ENCODE measurements at regions not wholly inside any gene's neighbourhood (a gene's known extent, or its start where the extent isn't known, plus 50 kb on each side); places are given as distances from the start of the nearest gene placed in this dataset.

GRCh38 chr13:70366720-70367119, 258.5 kb upstream of the KLHL1 start:
- Histone ChIP-seq H3K23ac (ENCODE audit: insufficient read length, low read depth, low read length) (no peak overlapping the region), H3K4me1 (ENCODE audit: insufficient read depth, low read length) (no peaks in the 10 kb centered on the region), H2AK5ac (ENCODE audit: insufficient read length, low read length) (no peak overlapping the region), H4K5ac (ENCODE audit: insufficient read length, low read depth, low read length) (no peak overlapping the region), H3K4ac (ENCODE audit: low read depth, low read length) (no peak overlapping the region), H2BK5ac (ENCODE audit: insufficient read length, low read length) (no peak overlapping the region), H3K79me2 (ENCODE audit: insufficient read depth, low read length) (no peaks in the 10 kb centered on the region), H3K56ac (ENCODE audit: insufficient read length, low read depth, low read length) (no peak overlapping the region), H3K23me2 (ENCODE audit: insufficient read length, low read depth, low read length, poor library complexity, severe bottlenecking) (no peaks in the 10 kb centered on the region), H3K4me2 (ENCODE audit: insufficient read depth, insufficient read length, low read length) (no peak overlapping the region), H3K27ac (ENCODE audit: insufficient read length, low read depth, low read length) (no peak overlapping the region), H4K8ac (replicated peaks; ENCODE audit: insufficient read length, low read depth, low read length) (no peak overlapping the region), H2BK120ac (ENCODE audit: low read depth, low read length, poor library complexity, severe bottlenecking) (no peak overlapping the region), H2BK12ac (ENCODE audit: insufficient read length, low read depth, low read length) (no peak overlapping the region), H2AFZ (ENCODE audit: low read length) (no peak overlapping the region), H3K27me3 (ENCODE audit: insufficient read depth, low read length) (no peaks in the 10 kb centered on the region), H3K18ac (ENCODE audit: insufficient read length, low read depth, low read length) (no peak overlapping the region), H3K9ac (ENCODE audit: extremely low read depth, insufficient read length, low read length) (no peak overlapping the region), H3K79me1 (ENCODE audit: insufficient read depth, low read depth, low read length, poor library complexity, severe bottlenecking) (no peaks in the 10 kb centered on the region), H3K14ac (ENCODE audit: insufficient read depth, low read length) (no peak overlapping the region), H4K20me1 (ENCODE audit: control insufficient read depth, insufficient read depth, insufficient read length) (no peaks in the 10 kb centered on the region), H4K91ac (ENCODE audit: insufficient read length, low read depth, low read length) (no peak overlapping the region), H3K9me3 (ENCODE audit: control insufficient read depth, low read depth, low read length) (no peaks in the 10 kb centered on the region), H2BK15ac (ENCODE audit: low read depth, low read length) (no peak overlapping the region), H3T11ph (ENCODE audit: low read length) (no peak overlapping the region), H2BK20ac (ENCODE audit: low read depth, low read length, poor library complexity, severe bottlenecking) (no peak overlapping the region)
- Mint-ChIP-seq H3K4me1 (peaks cover 10 to 12% of the 10 kb centered on the region in 2 experiments), H3K9me3 (no peaks in the 10 kb centered on the region), H3K27ac (no peak overlapping the region), H3K27me3 (ENCODE audit: low read depth) (no peaks in the 10 kb centered on the region), H3K4me3 (no peak overlapping the region), H3K36me3 (ENCODE audit: insufficient read depth in 1 of 3, low read depth in 3 of 3) (no peaks in the 10 kb centered on the region)
- WGBS (ENCODE audit: extremely low coverage, insufficient read length, low lambda C conversion rate) = no CpG with 5 or more reads among the region's 4 CpGs
- no peak for DNase-seq
- no peak for TF ChIP-seq CTCF (conservative IDR thresholded peaks at IDR 0.05)
